A673 (cell line): ENCODE measurements at regions not wholly inside any gene's neighbourhood (a gene's known extent, or its start where the extent isn't known, plus 50 kb on each side); places are given as distances from the start of the nearest gene placed in this dataset.

Source experiments
- BruUV-seq: library from RNA; stranded (reverse); fragments of 400-500 nt; replicated peaks from 2 replicates; lab custom pipeline; 2021; lab: Mats Ljungman, UMichigan
- CTCF ChIA-PET: fragments of 300-600 bp; sonication (Branson Sonifier 250); formaldehyde crosslinking; loops from one replicate; lab custom pipeline; 2022; ENCODE audit warnings: antibody characterized with exemption; lab: Charles Lee
- POLR2A ChIA-PET: fragments of 300-600 bp; sonication (Branson Sonifier 250); formaldehyde crosslinking; loops from one replicate; lab custom pipeline; 2022; ENCODE audit warnings: antibody characterized with exemption; ENCODE audit not compliant: low non-redundant PET; lab: Charles Lee
- DNase-seq: peaks from one replicate; pipeline ENCODE4 v3.0.0-alpha.2; 2015; ENCODE audit warnings: low spot score
- H3K27ac ChIP-seq: fragments of 200-600 bp; sonication (generic); 2 replicates; pipeline ENCODE4 v1.5.1; 2016; ENCODE audit warnings: mixed run types, low read depth, mild to moderate bottlenecking, mixed read lengths, antibody characterized with exemption, low read length; ENCODE audit not compliant: poor library complexity, severe bottlenecking
- H3K27me3 ChIP-seq: fragments of 200-600 bp; sonication (generic); replicated peaks from 2 replicates; pipeline ENCODE4 v1.6.1; 2017; ENCODE audit warnings: mixed run types, low read depth, mild to moderate bottlenecking, mixed read lengths, antibody characterized with exemption, low read length; ENCODE audit not compliant: insufficient read depth, poor library complexity
- H3K36me3 ChIP-seq: fragments of 200-600 bp; sonication (generic); 2 replicates; pipeline ENCODE4 v1.6.1; 2016; ENCODE audit warnings: mixed run types, mild to moderate bottlenecking, mixed read lengths, antibody characterized with exemption, low read length; ENCODE audit not compliant: insufficient read depth, poor library complexity, severe bottlenecking
- H3K4me1 ChIP-seq: fragments of 200-600 bp; sonication (generic); 2 replicates; pipeline ENCODE4 v1.6.1; 2017; ENCODE audit warnings: mixed run types, mild to moderate bottlenecking, mixed read lengths, antibody characterized with exemption, low read length; ENCODE audit not compliant: insufficient read depth, poor library complexity, severe bottlenecking
- H3K4me3 ChIP-seq: fragments of 200-600 bp; sonication (generic); 2 replicates; pipeline ENCODE4 v1.5.1; 2016; ENCODE audit warnings: low read depth, mixed run types, mild to moderate bottlenecking, mixed read lengths, low read length; ENCODE audit not compliant: poor library complexity, severe bottlenecking
- H3K9me3 ChIP-seq: fragments of 200-600 bp; sonication (generic); 2 replicates; pipeline ENCODE4 v1.6.1; 2016; ENCODE audit warnings: mixed run types, low read depth, mild to moderate bottlenecking, mixed read lengths, antibody characterized with exemption, low read length; ENCODE audit not compliant: poor library complexity, severe bottlenecking
- CTCF ChIP-seq: fragments of 300-800, 200-600 bp; sonication (generic); conservative IDR thresholded peaks from 2 replicates; pipeline ENCODE4 v1.5.1; 2017; ENCODE audit warnings: low read depth, mild to moderate bottlenecking, antibody characterized with exemption, low read length, moderate library complexity, mixed read lengths
- EZH2 ChIP-seq: fragments of 200-600 bp; sonication (generic); IDR thresholded peaks from 2 replicates; pipeline ENCODE4 v1.6.1; 2017; ENCODE audit warnings: borderline replicate concordance, low read depth, mild to moderate bottlenecking, mixed read lengths, antibody characterized with exemption, low read length; ENCODE audit not compliant: poor library complexity, severe bottlenecking
- intact Hi-C: fragments of 100-400 bp; cut with micrococcal nuclease; formaldehyde crosslinking; loops from one replicate; pipeline ENCODE4 v1.10.0; 2022; ENCODE audit not compliant: unreplicated experiment

- Histone ChIP-seq H3K4me3 (no peak overlapping the region), H3K27ac (no peak overlapping the region), H3K27me3 (peaks cover 12% of the 10 kb centered on the region), H3K36me3 (no peaks in the 10 kb centered on the region), H3K4me1 (no peaks in the 10 kb centered on the region), H3K9me3 (no peaks in the 10 kb centered on the region)
- ChIA-PET POLR2A (no interaction called here), CTCF (no interaction called here)
- TF ChIP-seq CTCF (no peak), EZH2 (no peak)
- intact Hi-C loops: no loop called here
- no TSS peak for BruUV-seq
- no peak for DNase-seq
Observed at GRCh38 chr12:67937822-67938221, 51.4 kb upstream of the IFNG-AS1 start.
